ENCODE measurements at regions not wholly inside any gene's neighbourhood (a gene's known extent, or its start where the extent isn't known, plus 50 kb on each side); places are given as distances from the start of the nearest gene placed in this dataset.

- H3K27ac ChIP-seq, result no peak overlapping the region
- TF ChIP-seq POLR2AphosphoS5 (IDR thresholded peaks at IDR 0.05) (no peak), POLR2A (IDR thresholded peaks at IDR 0.05) (no peak), EP300 (IDR thresholded peaks at IDR 0.05; ENCODE audit: low read depth) (no peak), CTCF (IDR thresholded peaks at IDR 0.05) (no peak)
- WGBS, 2 donors (ENCODE audit: low coverage in 1 of 2), result 65 to 73% methylated on average over 3 of the region's 3 CpGs
- H3K4me3 ChIP-seq, result no peak overlapping the region
- in situ Hi-C loops (cut with MboI; ENCODE audit: low pct_ligation_motif_present in 1 of 4, low pct_unique_long_range_greater_than_20kb in 1 of 4, low sequenced_read_pairs in 3 of 4) (no loop called here), intact Hi-C loops (cut with DNase I; ENCODE audit: low total_unique reads) (no loop called here)
- peaks cover 0 to 5% of the 10 kb centered on the region in 2 donors for H3K9me3 ChIP-seq
- no peaks in the 10 kb centered on the region for H3K27me3 ChIP-seq
- DNase-seq, result no peak
- H3K4me1 ChIP-seq, result no peaks in the 10 kb centered on the region
- H3K36me3 ChIP-seq, result no peaks in the 10 kb centered on the region
These were observed 58.3 kb upstream of the TSHZ2 start for GRCh38 chr20:52913650-52914387.

- in situ Hi-C loops (cut with MboI; ENCODE audit: low pct_ligation_motif_present in 1 of 4, low pct_unique_long_range_greater_than_20kb in 1 of 4, low sequenced_read_pairs in 3 of 4) (no loop called here), intact Hi-C loops (cut with DNase I; ENCODE audit: low total_unique reads) (no loop called here)
These were observed 66.7 kb upstream of the TSHZ2 start for GRCh38 chr20:52905241-52905994.

GRCh38 chr20:52904837-52905236 is 67.3 kb upstream of the TSHZ2 start:
- in situ Hi-C loops (cut with MboI; ENCODE audit: low pct_ligation_motif_present in 1 of 4, low pct_unique_long_range_greater_than_20kb in 1 of 4, low sequenced_read_pairs in 3 of 4), result no loop called here
- TF ChIP-seq EP300 (IDR thresholded peaks at IDR 0.05; ENCODE audit: low read depth) (no peak), CTCF (IDR thresholded peaks at IDR 0.05) (no peak), POLR2A (IDR thresholded peaks at IDR 0.05) (no peak)

More at GRCh38 chr20:52905241-52905994, 66.7 kb upstream of the TSHZ2 start:
- no peaks in the 10 kb centered on the region for H3K36me3 ChIP-seq
- H3K4me3 ChIP-seq, result no peak overlapping the region
- H3K4me1 ChIP-seq, result no peaks in the 10 kb centered on the region
- TF ChIP-seq EP300 (IDR thresholded peaks at IDR 0.05; ENCODE audit: low read depth) (no peak), CTCF (IDR thresholded peaks at IDR 0.05) (no peak), POLR2AphosphoS5 (IDR thresholded peaks at IDR 0.05) (no peak), POLR2A (IDR thresholded peaks at IDR 0.05) (no peak)
- no peak overlapping the region for H3K27ac ChIP-seq
- H3K9me3 ChIP-seq, result no peaks in the 10 kb centered on the region
- DNase-seq, result no peak
- H3K27me3 ChIP-seq, result no peaks in the 10 kb centered on the region
- WGBS, 2 donors (ENCODE audit: low coverage in 1 of 2), result 69 to 73% methylated on average over 7 to 8 of the region's 8 CpGs

GRCh38 chr20:52899041-52899608 is 73.0 kb upstream of the TSHZ2 start:
- no peak for DNase-seq
- no peak for TF ChIP-seq POLR2AphosphoS5 (IDR thresholded peaks at IDR 0.05)
- no peak for TF ChIP-seq EP300 (IDR thresholded peaks at IDR 0.05; ENCODE audit: low read depth)
- TF ChIP-seq POLR2A (IDR thresholded peaks at IDR 0.05), result no peak
- TF ChIP-seq CTCF (IDR thresholded peaks at IDR 0.05), result no peak
- H3K27me3 ChIP-seq, result no peaks in the 10 kb centered on the region
- no peaks in the 10 kb centered on the region for H3K36me3 ChIP-seq
- H3K9me3 ChIP-seq, result no peaks in the 10 kb centered on the region
- intact Hi-C loops (cut with DNase I; ENCODE audit: low total_unique reads), result no loop called here
- no peak overlapping the region for H3K4me3 ChIP-seq
- no peak overlapping the region for H3K27ac ChIP-seq
- in situ Hi-C loops (cut with MboI; ENCODE audit: low pct_ligation_motif_present in 1 of 4, low pct_unique_long_range_greater_than_20kb in 1 of 4, low sequenced_read_pairs in 3 of 4), result no loop called here
- 68 to 88% methylated on average over 2 to 5 of the region's 5 CpGs for WGBS, 2 donors (ENCODE audit: low coverage in 1 of 2)
- H3K4me1 ChIP-seq, result no peaks in the 10 kb centered on the region

More at GRCh38 chr20:52904837-52905236, 67.3 kb upstream of the TSHZ2 start:
- no peaks in the 10 kb centered on the region for H3K9me3 ChIP-seq
- no peaks in the 10 kb centered on the region for H3K4me1 ChIP-seq
- WGBS, 2 donors (ENCODE audit: low coverage in 1 of 2), result 37% methylated on average over 2 of the region's 2 CpGs; no CpG with 5 or more reads in 1 of the 2 donors
- H3K4me3 ChIP-seq, result no peak overlapping the region
- no peaks in the 10 kb centered on the region for H3K27me3 ChIP-seq
- no peak overlapping the region for H3K27ac ChIP-seq
- intact Hi-C loops (cut with DNase I; ENCODE audit: low total_unique reads), result no loop called here
- H3K36me3 ChIP-seq, result no peaks in the 10 kb centered on the region
- DNase-seq, result no peak
